OCI-LY1 (cell line): ENCODE measurements at regions not wholly inside any gene's neighbourhood (a gene's known extent, or its start where the extent isn't known, plus 50 kb on each side); places are given as distances from the start of the nearest gene placed in this dataset.

ENCODE experiments used
- H2AFZ ChIP-seq: fragments of 200-600 bp; sonication (generic), shearing (Covaris generic); 2 replicates; pipeline ENCODE4 v1.6.0; 2014; ENCODE audit warnings: antibody characterized with exemption, mild to moderate bottlenecking, low read length
- H3F3A ChIP-seq: fragments of 200-600 bp; sonication (generic), shearing (Covaris generic); 2 replicates; pipeline ENCODE4 v1.6.0; 2014; ENCODE audit warnings: mild to moderate bottlenecking, antibody characterized with exemption, low read length, moderate library complexity; ENCODE audit not compliant: insufficient read depth
- H3K27ac ChIP-seq: fragments of 200-600 bp; sonication (generic); 2 replicates; pipeline ENCODE4 v1.5.1; 2014; ENCODE audit warnings: low read length, mixed run types, mild to moderate bottlenecking, low read depth; ENCODE audit not compliant: poor library complexity, severe bottlenecking
- H3K27me3 ChIP-seq: fragments of 200-600 bp; sonication (generic); 2 replicates; pipeline ENCODE4 v1.6.0; 2014; ENCODE audit warnings: antibody characterized with exemption, mild to moderate bottlenecking, low read length, moderate library complexity; ENCODE audit not compliant: insufficient read depth
- H3K36me3 ChIP-seq: fragments of 200-600 bp; sonication (generic); 2 replicates; pipeline ENCODE4 v1.6.1; 2014; ENCODE audit warnings: mild to moderate bottlenecking, antibody characterized with exemption, low read length, moderate library complexity, mixed read lengths; ENCODE audit not compliant: insufficient read depth
- H3K4me1 ChIP-seq: fragments of 200-600 bp; sonication (generic); 2 replicates; pipeline ENCODE4 v1.5.1; 2014; ENCODE audit warnings: mild to moderate bottlenecking, low read length, moderate library complexity; ENCODE audit not compliant: insufficient read depth, severe bottlenecking
- H3K4me2 ChIP-seq: fragments of 200-600 bp; sonication (generic), shearing (Covaris generic); 2 replicates; pipeline ENCODE4 v1.6.1; 2014; ENCODE audit warnings: low read length
- H3K4me3 ChIP-seq: fragments of 200-600 bp; sonication (generic); 2 replicates; pipeline ENCODE4 v1.5.1; 2014; ENCODE audit warnings: low read length, low read depth, mild to moderate bottlenecking, mixed read lengths; ENCODE audit not compliant: poor library complexity, severe bottlenecking
- H3K79me2 ChIP-seq: fragments of 200-600 bp; shearing (Covaris generic); 2 replicates; pipeline ENCODE4 v1.6.1; 2016; ENCODE audit warnings: mixed run types, low read length, mixed read lengths; ENCODE audit not compliant: insufficient read depth
- H3K9ac ChIP-seq: fragments of 200-600 bp; sonication (generic), shearing (Covaris generic); 2 replicates; pipeline ENCODE4 v1.6.1; 2014; ENCODE audit warnings: mild to moderate bottlenecking, low read length, mixed read lengths
- H3K9me2 ChIP-seq: fragments of 200-600 bp; sonication (generic), shearing (Covaris generic); 2 replicates; pipeline ENCODE4 v1.6.1; 2014; ENCODE audit warnings: low read depth, mild to moderate bottlenecking, low read length, mixed read lengths
- H3K9me3 ChIP-seq: fragments of 200-600 bp; shearing (Covaris generic); 2 replicates; pipeline ENCODE4 v1.6.1; 2014; ENCODE audit warnings: low read length, mixed read lengths
- H4K20me1 ChIP-seq: fragments of 200-600 bp; sonication (generic), shearing (Covaris generic); 2 replicates; pipeline ENCODE4 v1.6.0; 2016; ENCODE audit warnings: mild to moderate bottlenecking, low read length; ENCODE audit not compliant: insufficient read depth
- CTCF ChIP-seq: fragments of 200-600 bp; sonication (generic), shearing (Covaris generic); IDR thresholded peaks from 2 replicates; pipeline ENCODE4 v1.5.1; 2017; ENCODE audit warnings: mild to moderate bottlenecking, antibody characterized with exemption, low read length, moderate library complexity, mixed read lengths
- EZH2 ChIP-seq: fragments of 200-600 bp; sonication (generic), shearing (Covaris generic); IDR thresholded peaks from 2 replicates; pipeline ENCODE4 v1.8.0; 2017; ENCODE audit warnings: borderline replicate concordance, mixed run types, mild to moderate bottlenecking, antibody characterized with exemption, low read length, moderate library complexity, mixed read lengths

- H4K20me1 ChIP-seq, result no peaks in the 10 kb centered on the region
- H3K27me3 ChIP-seq, result no peaks in the 10 kb centered on the region
- H3K27ac ChIP-seq, result no peak overlapping the region
- H3K4me3 ChIP-seq, result no peak overlapping the region
- no peaks in the 10 kb centered on the region for H3K9me3 ChIP-seq
- H3F3A ChIP-seq, result no peaks in the 10 kb centered on the region
- peaks cover 7% of the 10 kb centered on the region; the same call in 1 of the 2 replicates for H3K36me3 ChIP-seq
- no peaks in the 10 kb centered on the region for H3K9me2 ChIP-seq
- H3K79me2 ChIP-seq, result 0 out of 2 replicates have a peak, but pooled peaks cover 3% of the 10 kb centered on the region
- TF ChIP-seq EZH2 (no peak), CTCF (no peak)
- H3K4me1 ChIP-seq, result no peaks in the 10 kb centered on the region
- H2AFZ ChIP-seq, result no peak overlapping the region
- H3K4me2 ChIP-seq, result no peak overlapping the region
- H3K9ac ChIP-seq, result no peak overlapping the region
Observed at GRCh38 chr22:49639956-49640355, 187.7 kb downstream of the BRD1 start.

GRCh38 chr22:49638788-49639187 is 188.9 kb downstream of the BRD1 start:
- Histone ChIP-seq H3K36me3 (peaks cover 7% of the 10 kb centered on the region; the same call in 1 of the 2 replicates), H4K20me1 (no peaks in the 10 kb centered on the region), H3K79me2 (0 out of 2 replicates have a peak, but pooled peaks cover 3% of the 10 kb centered on the region)

GRCh38 chr22:49638001-49638400 is 189.7 kb downstream of the BRD1 start:
- no peaks in the 10 kb centered on the region for H3K9me3 ChIP-seq
- peaks cover 7% of the 10 kb centered on the region; the same call in 1 of the 2 replicates for H3K36me3 ChIP-seq
- no peaks in the 10 kb centered on the region for H3K27me3 ChIP-seq
- H3K27ac ChIP-seq, result no peak overlapping the region
- no peaks in the 10 kb centered on the region for H3K4me1 ChIP-seq
- no peaks in the 10 kb centered on the region for H4K20me1 ChIP-seq
- no peak for TF ChIP-seq CTCF
- TF ChIP-seq EZH2, result no peak
- no peak overlapping the region for H3K4me2 ChIP-seq
- H3K79me2 ChIP-seq, result 0 out of 2 replicates have a peak, but pooled peaks cover 3% of the 10 kb centered on the region
- H3K9ac ChIP-seq, result no peak overlapping the region
- no peak overlapping the region for H3K4me3 ChIP-seq
- no peaks in the 10 kb centered on the region for H3K9me2 ChIP-seq
- no peaks in the 10 kb centered on the region for H3F3A ChIP-seq
- no peak overlapping the region for H2AFZ ChIP-seq

More at GRCh38 chr22:49638788-49639187, 188.9 kb downstream of the BRD1 start:
- Histone ChIP-seq H3K4me3 (no peak overlapping the region), H2AFZ (no peak overlapping the region), H3K27me3 (no peaks in the 10 kb centered on the region), H3K4me1 (no peaks in the 10 kb centered on the region), H3K9ac (no peak overlapping the region), H3F3A (no peaks in the 10 kb centered on the region), H3K4me2 (no peak overlapping the region), H3K9me3 (no peaks in the 10 kb centered on the region), H3K27ac (no peak overlapping the region), H3K9me2 (no peaks in the 10 kb centered on the region)
- TF ChIP-seq EZH2 (no peak), CTCF (no peak)
